Choroid plexus epithelial cell (primary cell): ENCODE measurements at regions not wholly inside any gene's neighbourhood (a gene's known extent, or its start where the extent isn't known, plus 50 kb on each side); places are given as distances from the start of the nearest gene placed in this dataset.

Source experiments
- DNase-seq: peaks from one replicate; pipeline ENCODE4 v3.0.0-alpha.2; 2010; ENCODE audit warnings: low read depth
- H3K4me3 ChIP-seq: 2 replicates; pipeline ENCODE4 v1.5.1; 2011; ENCODE audit warnings: low read depth, mild to moderate bottlenecking, control low read depth, low read length, moderate library complexity
- TF ChIP-seq, protein P1 (sequence below): conservative IDR thresholded peaks from 2 replicates; pipeline ENCODE4 v1.5.1; 2011; ENCODE audit warnings: low read depth, mild to moderate bottlenecking, control low read depth, inconsistent platforms, low read length, moderate library complexity

DNA sequence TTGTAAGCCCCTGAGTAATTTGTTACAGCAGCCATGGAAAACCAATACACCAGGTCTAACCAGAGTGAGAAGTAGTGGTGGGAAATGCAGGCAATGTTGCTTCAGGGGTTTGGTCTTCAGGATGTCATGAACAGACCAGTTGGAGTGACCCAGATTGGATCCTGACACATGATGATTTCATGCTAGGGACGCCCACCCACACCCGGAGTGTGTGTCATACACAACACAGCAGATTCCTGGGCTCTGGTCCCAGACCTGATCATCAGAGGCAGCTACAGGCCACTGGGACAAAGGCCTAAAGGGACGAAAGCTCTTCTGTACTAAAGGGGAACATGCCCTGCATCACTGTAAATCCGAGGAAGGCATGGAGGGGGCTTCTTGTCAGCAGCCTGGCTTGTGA is 194.2 kb downstream of the NSG2 start:
- DNase-seq: no peak
- no peak overlapping the region for H3K4me3 ChIP-seq
- TF ChIP-seq, protein P1, sequence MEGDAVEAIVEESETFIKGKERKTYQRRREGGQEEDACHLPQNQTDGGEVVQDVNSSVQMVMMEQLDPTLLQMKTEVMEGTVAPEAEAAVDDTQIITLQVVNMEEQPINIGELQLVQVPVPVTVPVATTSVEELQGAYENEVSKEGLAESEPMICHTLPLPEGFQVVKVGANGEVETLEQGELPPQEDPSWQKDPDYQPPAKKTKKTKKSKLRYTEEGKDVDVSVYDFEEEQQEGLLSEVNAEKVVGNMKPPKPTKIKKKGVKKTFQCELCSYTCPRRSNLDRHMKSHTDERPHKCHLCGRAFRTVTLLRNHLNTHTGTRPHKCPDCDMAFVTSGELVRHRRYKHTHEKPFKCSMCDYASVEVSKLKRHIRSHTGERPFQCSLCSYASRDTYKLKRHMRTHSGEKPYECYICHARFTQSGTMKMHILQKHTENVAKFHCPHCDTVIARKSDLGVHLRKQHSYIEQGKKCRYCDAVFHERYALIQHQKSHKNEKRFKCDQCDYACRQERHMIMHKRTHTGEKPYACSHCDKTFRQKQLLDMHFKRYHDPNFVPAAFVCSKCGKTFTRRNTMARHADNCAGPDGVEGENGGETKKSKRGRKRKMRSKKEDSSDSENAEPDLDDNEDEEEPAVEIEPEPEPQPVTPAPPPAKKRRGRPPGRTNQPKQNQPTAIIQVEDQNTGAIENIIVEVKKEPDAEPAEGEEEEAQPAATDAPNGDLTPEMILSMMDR: no peak

DNA sequence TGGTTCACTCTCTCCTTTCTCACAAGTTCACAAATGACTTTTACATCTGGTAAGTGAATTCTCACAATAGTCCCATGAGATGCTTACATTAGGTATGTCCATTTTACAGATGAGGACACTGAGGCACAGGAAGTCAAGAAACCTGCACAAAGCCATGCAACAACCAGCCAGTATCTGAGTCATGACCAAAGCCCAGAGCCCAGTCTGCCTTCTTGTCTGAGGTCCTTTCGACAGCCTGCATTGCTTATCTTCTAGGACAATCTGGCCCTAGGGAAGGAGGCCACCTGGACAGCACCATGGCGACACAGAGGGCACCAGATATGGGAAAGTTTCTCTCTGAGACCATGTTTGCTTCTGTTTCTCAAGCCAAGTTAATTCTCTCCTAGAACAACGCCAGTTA is 197.1 kb downstream of the NSG2 start:
- no peak for DNase-seq
- TF ChIP-seq, protein P1: no peak
- H3K4me3 ChIP-seq: no peak overlapping the region

DNA sequence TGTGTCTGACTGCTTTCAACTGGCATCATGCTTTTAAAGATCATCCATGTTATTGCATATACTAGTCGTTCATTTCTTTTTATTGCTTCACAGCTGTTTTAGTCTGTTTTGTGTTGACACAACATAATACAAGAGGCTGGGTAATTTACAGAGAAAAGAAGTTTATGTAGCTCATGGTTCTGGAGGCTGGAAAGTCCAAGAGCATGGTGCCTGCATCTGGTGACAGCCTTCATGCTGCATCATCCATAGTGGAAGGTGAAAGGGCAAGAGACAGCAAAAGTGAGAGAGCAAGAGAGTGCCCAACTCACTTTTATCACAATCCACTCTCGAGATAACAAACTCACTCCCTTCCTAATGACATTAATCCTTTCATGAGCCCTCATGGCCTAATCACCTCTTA is 198.4 kb downstream of the NSG2 start:
- H3K4me3 ChIP-seq: no peak overlapping the region
- no peak for DNase-seq
- TF ChIP-seq, protein P1: no peak

DNA sequence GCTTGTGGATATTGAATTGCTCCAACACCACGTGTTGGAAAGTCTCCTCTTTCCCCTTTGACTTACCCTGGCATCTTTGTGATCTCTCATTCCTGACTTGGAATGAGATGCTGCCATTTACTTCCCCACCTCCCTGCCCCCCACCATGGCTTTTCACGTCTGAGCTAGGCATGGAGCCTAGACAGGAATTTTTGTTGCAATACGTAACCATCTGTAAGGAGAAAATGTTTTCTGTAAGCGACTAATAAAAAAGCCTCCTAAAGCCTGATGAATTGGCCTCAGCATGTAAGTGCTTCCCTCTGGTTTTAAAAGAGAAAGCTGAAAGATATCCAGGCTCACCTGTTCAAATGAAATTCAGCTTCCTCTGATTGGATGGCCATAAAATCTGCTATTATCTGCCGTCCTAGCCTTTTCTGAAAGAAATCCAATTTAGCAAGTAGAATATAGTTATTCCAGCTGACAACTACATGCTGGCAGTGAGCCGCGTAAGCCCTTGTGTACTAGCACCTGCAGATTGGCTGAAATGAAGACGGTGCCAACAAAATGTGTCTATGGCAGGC is 200.1 kb downstream of the NSG2 start:
- H3K4me3 ChIP-seq: no peak overlapping the region
- no peak for DNase-seq
- TF ChIP-seq, protein P1: no peak

DNA sequence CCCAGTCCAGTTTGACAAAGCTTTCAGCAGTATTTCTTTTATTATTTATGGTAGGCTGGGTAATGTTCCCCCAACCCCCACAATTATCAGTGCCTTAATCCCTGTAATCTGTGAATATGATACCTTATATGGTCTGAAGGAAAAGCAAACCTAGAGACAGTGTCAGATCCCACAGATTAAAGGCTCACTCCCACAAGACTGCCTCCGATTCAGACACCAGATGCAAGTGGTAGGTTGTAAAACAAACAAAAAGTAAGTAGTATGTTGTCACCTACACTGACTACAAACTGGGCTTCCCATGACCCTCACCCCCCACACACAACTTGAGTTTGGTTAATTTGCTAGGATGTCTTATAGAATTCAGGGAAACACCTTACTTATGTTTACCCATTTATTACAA is 201.2 kb downstream of the NSG2 start:
- TF ChIP-seq, protein P1: no peak

DNA sequence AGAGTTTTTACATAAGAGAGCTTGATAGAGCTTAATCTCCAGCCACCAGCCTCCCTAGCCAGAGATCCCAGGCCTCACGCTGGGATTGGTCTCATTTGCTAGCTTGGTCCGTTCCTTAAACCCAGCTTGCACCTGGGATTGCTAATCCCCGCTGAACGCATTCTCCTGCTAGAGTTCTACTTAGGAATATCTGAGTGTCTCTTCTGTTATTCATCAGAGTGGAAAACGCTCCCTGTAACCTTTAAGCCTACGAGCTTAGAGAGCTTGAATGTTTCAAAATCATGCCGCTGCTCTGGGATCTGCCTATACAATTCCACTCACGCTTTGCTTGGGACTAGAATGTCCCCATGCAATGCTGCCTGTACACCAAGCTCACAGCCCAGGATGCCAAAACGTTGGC is 201.8 kb downstream of the NSG2 start:
- DNase-seq: no peak
- H3K4me3 ChIP-seq: no peak overlapping the region
- TF ChIP-seq, protein P1: no peak

More for the DNA sequence above, 201.2 kb downstream of the NSG2 start:
- DNase-seq: no peak
- no peak overlapping the region for H3K4me3 ChIP-seq

DNA sequence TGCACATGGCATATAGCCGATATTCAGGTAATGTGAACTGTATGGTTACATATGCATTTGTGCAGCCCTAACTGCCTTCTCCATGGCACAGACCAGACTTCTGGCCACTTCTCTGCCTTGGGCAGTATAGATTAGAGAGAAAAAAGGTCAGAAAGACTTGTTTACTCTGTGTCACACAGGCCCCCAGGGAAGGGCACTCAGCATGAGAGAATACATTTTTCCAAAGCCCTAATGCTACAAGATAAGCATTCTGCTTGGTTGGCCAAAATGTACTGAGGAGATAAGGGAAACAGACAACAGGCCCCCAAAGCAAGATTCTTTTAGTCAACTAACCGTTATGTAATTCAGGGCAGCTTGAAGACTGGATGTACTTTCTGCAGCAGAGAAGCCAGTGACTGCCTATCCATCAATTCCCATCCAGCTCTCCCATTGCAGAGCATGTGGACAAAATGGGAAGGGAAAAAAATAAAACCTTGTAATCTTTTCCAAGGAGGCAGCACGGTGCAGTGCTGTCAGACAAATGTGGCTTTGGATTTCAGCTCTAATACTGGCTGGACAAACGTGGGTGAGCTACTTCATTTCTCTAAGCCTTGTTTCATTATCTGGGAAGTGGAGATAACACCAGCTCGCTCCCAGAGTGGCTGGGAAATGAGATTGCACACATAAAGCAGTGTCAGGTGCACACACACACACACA is 205.9 kb downstream of the NSG2 start:
- TF ChIP-seq, protein P1: no peak
- no peak overlapping the region for H3K4me3 ChIP-seq
- DNase-seq: no peak
